ENCODE measurements at regions not wholly inside any gene's neighbourhood (a gene's known extent, or its start where the extent isn't known, plus 50 kb on each side); places are given as distances from the start of the nearest gene placed in this dataset.

DNA sequence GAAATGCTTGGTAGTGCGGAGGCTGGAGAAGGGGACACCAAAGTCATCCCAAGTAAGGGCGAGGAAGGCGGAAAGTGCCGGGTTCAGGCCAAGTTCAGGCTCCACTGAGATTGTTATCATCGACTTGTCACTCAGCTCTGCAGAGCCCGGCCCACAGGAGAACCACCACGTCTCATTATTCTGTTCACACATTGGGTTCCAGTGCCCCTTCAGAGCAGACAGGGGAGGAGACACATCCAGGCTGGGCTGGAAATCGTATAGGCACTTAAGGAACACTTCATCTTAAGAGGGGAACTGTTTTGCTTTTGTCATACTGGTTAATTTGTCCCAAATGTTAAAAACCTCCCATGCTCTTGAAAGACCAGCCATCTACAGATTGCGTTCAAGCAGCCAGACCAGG, 118.3 kb upstream of the ADAMTS18 start:
- no peak for DNase-seq (ENCODE audit: low read depth in 2 of 2)

DNA sequence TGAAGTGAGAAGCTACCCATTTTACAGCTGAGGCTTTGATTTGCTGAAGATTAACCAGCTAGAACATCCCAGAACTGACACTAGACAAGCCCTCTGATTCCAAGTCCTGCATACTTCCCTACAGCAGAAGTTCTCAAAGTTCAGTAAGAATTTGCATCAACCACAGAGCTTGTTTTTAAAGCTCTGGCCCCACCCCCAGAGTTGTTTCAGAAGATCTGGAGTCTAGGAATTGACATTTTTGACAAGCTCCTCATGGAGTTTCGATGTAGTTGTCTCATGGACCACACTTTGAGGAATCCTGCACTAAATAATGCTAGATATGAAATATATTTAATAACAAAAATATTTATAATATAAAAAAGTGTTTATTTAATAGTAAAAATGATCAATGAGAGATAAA, 120.3 kb upstream of the ADAMTS18 start:
- no peak for DNase-seq (ENCODE audit: low read depth in 2 of 2)

- DNase-seq (ENCODE audit: low read depth in 2 of 2), result no peak
Measured at GRCh38 chr16:77555791-77556190, 121.0 kb upstream of the ADAMTS18 start.

DNA sequence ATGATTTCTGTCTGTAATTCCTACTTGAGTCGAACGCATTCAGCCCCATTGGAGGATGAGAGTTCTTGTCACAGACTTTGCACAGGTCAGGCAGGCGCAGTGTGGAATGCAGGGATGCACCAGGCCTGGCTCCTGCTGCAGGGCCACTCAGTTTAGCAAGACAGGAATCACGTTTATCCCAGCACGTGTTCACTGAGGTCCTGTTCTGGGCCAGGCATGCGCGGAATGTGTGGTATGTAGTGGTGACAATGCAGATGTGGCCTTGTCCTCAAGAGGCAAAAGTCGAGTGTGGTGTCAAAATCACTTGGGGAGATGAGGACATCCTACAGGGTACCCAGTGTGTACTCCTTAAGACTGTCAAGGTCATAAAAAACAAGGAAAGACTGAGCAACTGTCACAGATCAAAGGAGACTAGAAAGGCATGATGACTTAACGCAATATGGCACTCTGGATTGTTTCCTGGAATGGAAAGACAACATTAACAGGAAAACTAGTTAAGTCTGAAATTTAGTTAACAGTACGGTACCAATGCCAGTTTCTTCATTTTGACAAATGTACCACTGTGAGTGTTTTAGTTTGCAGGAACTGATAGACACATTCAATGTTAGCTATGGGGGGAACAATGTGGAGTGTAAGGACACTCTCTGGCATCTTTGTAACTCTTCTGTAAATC, 121.5 kb upstream of the ADAMTS18 start:
- DNase-seq (ENCODE audit: low read depth in 2 of 2), result no peak

DNA sequence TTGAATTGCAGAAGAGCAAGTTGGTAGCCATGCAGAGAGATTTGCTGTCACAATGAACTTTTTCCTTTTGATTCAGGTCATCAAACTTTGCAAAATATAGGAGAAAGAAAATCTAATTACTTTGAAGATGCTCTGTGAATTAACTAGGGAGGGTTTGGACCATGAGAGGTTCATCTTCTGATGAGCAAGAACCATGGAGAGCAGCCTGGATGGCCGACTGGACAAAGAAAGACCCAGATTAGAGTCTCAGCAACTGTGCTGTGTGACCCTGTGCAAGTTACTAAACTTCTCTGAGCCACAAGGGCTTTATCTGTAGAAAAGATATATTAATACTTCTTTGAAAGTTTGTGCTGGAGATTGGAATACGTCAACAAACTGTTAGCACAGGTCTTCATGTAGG, 122.6 kb upstream of the ADAMTS18 start:
- DNase-seq (ENCODE audit: low read depth in 2 of 2), result no peak

GRCh38 chr16:77558786-77559185, 124.0 kb upstream of the ADAMTS18 start:
- DNase-seq (ENCODE audit: low read depth in 2 of 2), result no peak

DNA sequence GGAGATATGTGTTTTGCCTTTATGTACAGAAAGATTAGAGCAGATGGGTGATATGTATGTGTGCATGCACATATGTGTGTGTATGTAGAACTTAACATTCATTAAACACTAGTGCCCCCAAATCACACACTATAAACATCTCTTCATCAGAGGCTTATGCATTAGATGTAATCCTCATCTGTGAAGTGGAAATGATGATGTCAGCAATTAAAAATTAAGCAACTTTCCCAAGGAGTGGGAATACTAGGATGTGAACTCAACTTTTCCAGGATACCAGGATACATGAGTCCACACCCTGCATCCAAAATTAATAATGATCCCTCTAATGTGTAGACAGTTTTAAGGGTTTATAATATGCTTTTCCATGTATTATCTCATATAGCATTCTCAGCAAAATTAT, 127.7 kb upstream of the ADAMTS18 start:
- DNase-seq (ENCODE audit: low read depth in 2 of 2), result no peak

- DNase-seq (ENCODE audit: low read depth in 2 of 2), result no peak
Measured at GRCh38 chr16:77564791-77565390, 130.1 kb upstream of the ADAMTS18 start.

DNA sequence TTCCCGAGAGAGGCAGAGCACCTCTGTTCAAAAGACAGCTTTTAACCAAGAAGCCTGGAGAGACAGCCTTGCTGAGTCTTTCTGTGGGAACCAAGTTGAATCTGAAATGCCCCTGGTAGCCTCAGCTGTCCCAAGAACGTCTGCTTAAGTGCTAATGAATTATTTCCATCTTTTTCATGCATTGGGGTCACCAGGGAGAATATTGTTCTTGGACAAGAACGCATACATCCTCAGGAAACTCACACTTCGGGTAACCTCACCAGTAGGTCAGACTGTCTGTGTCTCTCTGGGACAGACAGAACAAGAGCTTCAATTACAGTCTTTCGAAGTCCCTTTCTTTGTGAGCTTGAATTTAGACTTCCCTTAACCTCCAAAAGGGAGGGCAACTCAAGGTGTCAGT, 134.6 kb upstream of the ADAMTS18 start:
- no peak for DNase-seq (ENCODE audit: low read depth in 2 of 2)

DNA sequence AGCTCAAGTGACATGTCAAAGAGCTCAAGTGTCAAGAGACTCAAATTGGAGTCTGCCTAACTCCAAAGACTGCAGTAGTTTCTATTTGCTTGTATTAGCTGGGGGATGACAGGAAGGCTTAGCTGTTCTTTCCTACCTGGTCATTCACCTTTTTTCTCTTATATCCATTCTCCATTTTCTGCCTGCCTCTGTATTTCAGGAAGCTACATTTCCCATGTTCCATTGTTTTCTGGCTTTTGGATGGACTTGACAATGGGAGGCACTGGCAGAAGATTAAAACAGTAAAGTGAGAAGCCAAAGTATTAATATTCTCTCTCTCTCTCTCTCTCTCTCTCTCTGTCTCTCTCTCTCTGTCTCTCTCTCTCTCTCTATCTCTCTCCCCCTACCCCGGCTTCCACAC, 135.7 kb upstream of the ADAMTS18 start:
- no peak for DNase-seq (ENCODE audit: low read depth in 2 of 2)

DNA sequence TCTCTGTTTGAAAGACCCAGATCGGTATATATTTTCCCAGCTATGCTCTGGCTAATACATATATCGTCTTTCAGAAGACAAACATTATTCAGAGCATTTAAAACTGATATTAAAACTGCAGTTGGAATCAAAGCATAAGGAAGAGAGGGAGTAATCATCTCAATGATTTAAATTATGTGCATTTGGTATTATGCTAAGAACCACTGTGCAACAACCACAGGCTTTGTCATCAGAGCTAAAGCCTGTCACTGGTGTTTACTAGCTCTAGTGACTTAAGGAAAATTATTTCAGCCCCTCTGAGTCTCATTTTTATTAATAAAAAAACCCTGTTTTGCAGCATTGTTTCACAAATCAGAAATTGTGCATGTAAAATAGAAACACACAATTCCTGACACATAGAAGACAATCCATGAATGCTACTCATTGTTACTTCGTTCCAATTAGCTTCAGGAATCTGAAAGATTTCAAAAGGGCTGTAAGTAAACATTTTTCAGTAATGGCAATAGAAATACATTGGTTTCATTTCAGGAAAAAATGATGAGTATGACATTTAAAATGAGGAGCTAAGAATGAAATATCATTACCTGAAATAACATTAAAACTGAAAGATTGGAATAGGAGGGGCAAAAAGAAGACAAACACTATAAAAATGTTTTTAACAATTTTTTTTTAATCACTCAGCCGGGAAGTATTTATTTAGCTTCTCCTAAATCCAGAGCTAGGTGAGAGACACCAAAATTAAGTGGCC, 136.5 kb upstream of the ADAMTS18 start:
- no peak for DNase-seq (ENCODE audit: low read depth in 2 of 2)

DNA sequence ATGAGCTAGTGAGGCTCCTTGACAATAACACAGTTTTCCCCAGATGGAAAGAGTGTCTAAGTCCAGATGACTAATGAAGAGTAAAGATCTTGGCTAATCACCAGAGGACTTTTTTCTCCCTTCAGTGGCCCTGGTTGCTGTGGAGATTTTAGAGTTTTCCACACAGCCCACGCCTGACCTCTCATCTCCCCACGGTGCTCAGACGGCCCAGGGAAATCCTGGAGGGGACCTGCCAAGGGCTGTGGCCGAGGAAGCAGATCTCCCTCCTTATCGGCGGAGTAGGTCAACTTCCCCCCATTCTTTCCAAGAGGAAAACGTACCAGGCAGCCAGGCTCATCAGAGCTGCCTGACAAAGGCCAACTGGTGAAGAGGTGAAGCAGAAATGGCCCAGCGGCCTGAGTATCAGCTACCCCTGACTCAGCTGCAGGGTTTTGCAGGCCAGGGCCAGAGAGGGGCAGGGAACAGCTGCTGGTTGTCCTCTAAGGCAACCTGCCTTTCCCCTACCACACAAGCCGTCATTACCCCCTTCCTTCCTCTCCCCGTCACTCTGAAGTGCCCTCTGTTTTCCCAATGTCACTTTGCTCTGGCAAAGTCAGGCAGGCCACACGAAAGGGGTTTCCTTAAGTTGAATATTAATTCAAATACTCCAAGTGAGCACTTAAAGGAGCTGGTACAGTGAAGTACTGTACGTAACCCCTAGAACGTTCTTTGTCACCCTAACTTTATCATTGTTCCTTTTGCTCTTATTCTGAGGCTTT, 140.2 kb upstream of the ADAMTS18 start:
- no peak for DNase-seq (ENCODE audit: low read depth in 2 of 2)

GRCh38 chr16:77579351-77579891, 142.9 kb upstream of the NUDT7 start:
- DNase-seq (ENCODE audit: low read depth in 2 of 2), result no peak

- DNase-seq (ENCODE audit: low read depth in 2 of 2), result no peak
Measured at GRCh38 chr16:77581706-77582105, 140.6 kb upstream of the NUDT7 start.

- DNase-seq (ENCODE audit: low read depth in 2 of 2), result peak in 1 of 2 donors; percentile 6
Measured at GRCh38 chr16:77584205-77584859, 138.0 kb upstream of the NUDT7 start.

DNA sequence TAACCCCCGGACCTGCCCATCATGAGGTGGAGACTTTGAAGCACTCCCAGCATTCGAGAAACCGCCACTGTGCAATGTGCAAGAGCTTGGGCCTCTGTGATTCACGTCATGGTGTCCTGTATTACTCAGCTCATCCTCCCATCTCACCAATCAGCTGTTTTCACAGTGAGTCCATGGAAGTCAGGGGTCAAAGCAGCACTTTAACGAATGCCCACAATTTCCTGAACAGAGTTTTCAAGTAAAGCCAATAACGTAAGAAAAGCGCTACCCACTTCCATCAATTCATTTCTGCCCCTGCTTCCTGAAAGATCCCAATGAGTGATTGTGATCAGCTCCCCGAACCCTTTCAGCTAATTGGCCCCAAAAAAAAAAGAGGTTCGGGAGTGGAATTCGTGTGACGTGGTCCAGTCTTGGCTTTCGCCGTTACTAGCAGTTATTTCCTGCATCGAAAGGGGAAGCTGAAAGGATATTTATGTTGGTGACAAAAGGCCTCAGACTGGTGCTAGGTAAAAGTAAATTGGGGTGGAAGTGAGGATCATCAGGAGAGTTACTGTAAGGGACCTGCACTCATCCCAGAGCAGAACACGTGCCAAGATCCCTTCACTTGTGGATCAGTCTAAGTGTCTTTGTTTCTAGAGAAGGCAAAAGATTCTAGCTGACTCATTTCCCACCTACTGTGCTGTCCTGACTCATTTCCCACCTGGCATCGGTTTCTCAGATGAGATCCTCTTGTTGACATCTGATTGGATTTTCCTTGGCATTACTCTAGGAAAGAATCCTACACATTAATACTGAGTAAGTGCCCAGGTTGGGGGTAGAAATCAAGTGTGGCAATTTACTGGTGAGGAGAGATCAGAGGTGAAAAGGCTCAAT, 136.7 kb upstream of the NUDT7 start:
- no peak for DNase-seq (ENCODE audit: low read depth in 2 of 2)

- DNase-seq (ENCODE audit: low read depth in 2 of 2), result no peak
Measured at GRCh38 chr16:77588389-77588788, 133.9 kb upstream of the NUDT7 start.

DNA sequence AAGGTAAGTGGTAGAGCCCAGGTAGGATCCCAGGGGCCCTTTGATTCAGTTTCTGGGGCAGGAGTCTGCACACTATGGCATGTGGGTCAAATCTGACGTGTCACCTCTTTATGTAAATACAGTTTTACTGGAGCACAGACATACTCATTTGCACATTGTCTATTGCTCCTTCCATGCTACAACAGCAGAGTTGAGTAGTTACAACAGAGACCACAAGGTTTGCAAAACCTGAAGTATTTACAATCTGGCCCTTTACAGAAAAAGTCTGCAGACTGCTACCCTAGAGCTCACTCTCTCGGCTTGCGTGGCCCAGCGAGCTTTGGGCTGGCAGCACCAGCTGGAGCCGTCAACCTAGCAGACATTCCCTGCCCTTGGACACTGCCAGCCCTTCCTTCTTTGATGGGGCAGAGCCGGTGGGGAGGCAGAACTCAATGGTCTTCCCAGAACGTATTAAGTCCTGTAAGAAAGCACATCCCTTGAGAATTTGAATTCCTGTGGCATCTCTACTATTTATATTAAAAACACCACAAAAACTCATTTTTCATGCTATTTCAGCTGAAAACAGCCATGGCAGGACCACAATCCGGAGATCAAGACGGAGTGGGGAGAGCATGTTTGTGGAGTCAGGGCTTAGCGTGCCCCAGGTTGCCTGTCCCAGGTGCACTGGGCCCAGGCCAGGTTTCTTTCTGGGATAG, 133.1 kb upstream of the NUDT7 start:
- DNase-seq (ENCODE audit: low read depth in 2 of 2), result no peak

GRCh38 chr16:77590707-77591106, 131.6 kb upstream of the NUDT7 start:
- no peak for DNase-seq (ENCODE audit: low read depth in 2 of 2)

DNA sequence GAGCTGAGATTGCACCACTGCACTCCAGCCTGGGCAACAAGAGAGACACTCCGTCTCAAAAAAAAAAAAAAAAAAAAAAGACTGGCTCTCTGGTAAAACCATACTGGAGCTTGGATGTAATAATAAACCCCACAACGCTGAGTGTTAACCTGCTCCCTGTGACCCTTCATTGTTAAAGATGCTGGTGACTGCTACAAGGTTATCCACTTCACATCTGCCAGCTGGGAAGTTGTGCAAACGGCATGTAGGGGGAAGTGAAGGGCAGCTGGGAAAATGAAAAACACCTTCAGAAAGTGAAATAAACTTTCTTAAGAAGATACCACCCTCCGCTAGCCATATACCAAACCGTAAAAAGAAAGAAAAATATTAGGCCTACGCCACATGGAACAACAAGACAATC, 131.0 kb upstream of the NUDT7 start:
- no peak for DNase-seq (ENCODE audit: low read depth in 2 of 2)
